ENCODE measurements at regions not wholly inside any gene's neighbourhood (a gene's known extent, or its start where the extent isn't known, plus 50 kb on each side); places are given as distances from the start of the nearest gene placed in this dataset.

GRCh38 chr15:36403351-36403750, 176.1 kb upstream of the CDIN1 start:
- H3K4me2 ChIP-seq: no peak overlapping the region
- no peak overlapping the region for H3K4me3 ChIP-seq (IDR thresholded peaks at IDR 0.05; ENCODE audit: insufficient read depth, low read depth, low read length)
- H3K79me2 ChIP-seq (ENCODE audit: insufficient read depth, low read depth): no peaks in the 10 kb centered on the region
- TF ChIP-seq, protein P1, sequence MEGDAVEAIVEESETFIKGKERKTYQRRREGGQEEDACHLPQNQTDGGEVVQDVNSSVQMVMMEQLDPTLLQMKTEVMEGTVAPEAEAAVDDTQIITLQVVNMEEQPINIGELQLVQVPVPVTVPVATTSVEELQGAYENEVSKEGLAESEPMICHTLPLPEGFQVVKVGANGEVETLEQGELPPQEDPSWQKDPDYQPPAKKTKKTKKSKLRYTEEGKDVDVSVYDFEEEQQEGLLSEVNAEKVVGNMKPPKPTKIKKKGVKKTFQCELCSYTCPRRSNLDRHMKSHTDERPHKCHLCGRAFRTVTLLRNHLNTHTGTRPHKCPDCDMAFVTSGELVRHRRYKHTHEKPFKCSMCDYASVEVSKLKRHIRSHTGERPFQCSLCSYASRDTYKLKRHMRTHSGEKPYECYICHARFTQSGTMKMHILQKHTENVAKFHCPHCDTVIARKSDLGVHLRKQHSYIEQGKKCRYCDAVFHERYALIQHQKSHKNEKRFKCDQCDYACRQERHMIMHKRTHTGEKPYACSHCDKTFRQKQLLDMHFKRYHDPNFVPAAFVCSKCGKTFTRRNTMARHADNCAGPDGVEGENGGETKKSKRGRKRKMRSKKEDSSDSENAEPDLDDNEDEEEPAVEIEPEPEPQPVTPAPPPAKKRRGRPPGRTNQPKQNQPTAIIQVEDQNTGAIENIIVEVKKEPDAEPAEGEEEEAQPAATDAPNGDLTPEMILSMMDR (conservative IDR thresholded peaks at IDR 0.05; ENCODE audit: low read depth, low read length): no peak
- no peaks in the 10 kb centered on the region for H3K4me1 ChIP-seq (ENCODE audit: low read depth, poor library complexity, severe bottlenecking)
- H3K27me3 ChIP-seq (ENCODE audit: insufficient read depth, low read depth): no peaks in the 10 kb centered on the region
- H3K27ac ChIP-seq: no peak overlapping the region
- no peaks in the 10 kb centered on the region for H3K36me3 ChIP-seq (ENCODE audit: insufficient read depth)
- no peak overlapping the region for H2AFZ ChIP-seq (ENCODE audit: low read depth)
- no peaks in the 10 kb centered on the region for H4K20me1 ChIP-seq (ENCODE audit: insufficient read depth)
- H3K9ac ChIP-seq: no peak overlapping the region

DNA sequence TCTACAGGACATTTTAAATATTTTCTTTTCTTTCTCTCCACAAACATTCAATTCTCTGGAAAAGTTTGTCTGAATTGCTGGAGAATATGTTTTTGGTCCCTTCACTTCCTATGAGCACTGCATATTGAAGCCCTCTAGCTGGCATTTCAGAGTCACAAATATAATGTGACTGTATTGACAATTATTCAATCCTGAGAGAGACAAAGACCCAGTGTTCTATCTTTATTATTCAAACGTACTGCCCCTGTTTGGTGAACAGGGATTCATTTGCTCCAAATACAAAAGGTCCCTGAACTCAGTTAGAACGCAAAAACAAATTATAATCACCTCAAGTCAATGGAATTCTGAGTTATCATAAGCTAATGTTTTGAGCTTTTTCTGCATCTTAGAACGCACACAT, 173.1 kb upstream of the CDIN1 start:
- H3K27me3 ChIP-seq (ENCODE audit: insufficient read depth, low read depth): no peaks in the 10 kb centered on the region
- no peaks in the 10 kb centered on the region for H3K4me1 ChIP-seq (ENCODE audit: low read depth, poor library complexity, severe bottlenecking)
- H3K27ac ChIP-seq: peak overlapping the region; percentile 14; the same call in 1 of the 2 replicates
- no peak overlapping the region for H3K4me3 ChIP-seq (IDR thresholded peaks at IDR 0.05; ENCODE audit: insufficient read depth, low read depth, low read length)
- no peak overlapping the region for H3K9ac ChIP-seq
- no peak overlapping the region for H3K4me2 ChIP-seq
- no peaks in the 10 kb centered on the region for H4K20me1 ChIP-seq (ENCODE audit: insufficient read depth)
- no peak overlapping the region for H2AFZ ChIP-seq (ENCODE audit: low read depth)
- no peaks in the 10 kb centered on the region for H3K36me3 ChIP-seq (ENCODE audit: insufficient read depth)
- H3K79me2 ChIP-seq (ENCODE audit: insufficient read depth, low read depth): no peaks in the 10 kb centered on the region
- TF ChIP-seq, protein P1 (conservative IDR thresholded peaks at IDR 0.05; ENCODE audit: low read depth, low read length): no peak

GRCh38 chr15:36406911-36407310, 172.5 kb upstream of the CDIN1 start:
- Histone ChIP-seq H3K4me2 (no peak overlapping the region), H2AFZ (ENCODE audit: low read depth) (no peak overlapping the region), H3K79me2 (ENCODE audit: insufficient read depth, low read depth) (no peaks in the 10 kb centered on the region), H3K4me3 (IDR thresholded peaks at IDR 0.05; ENCODE audit: insufficient read depth, low read depth, low read length) (no peak overlapping the region), H3K9ac (no peak overlapping the region), H3K4me1 (ENCODE audit: low read depth, poor library complexity, severe bottlenecking) (no peaks in the 10 kb centered on the region), H3K27me3 (ENCODE audit: insufficient read depth, low read depth) (no peaks in the 10 kb centered on the region), H3K27ac (peak overlapping the region; percentile 14; the same call in 1 of the 2 replicates), H4K20me1 (ENCODE audit: insufficient read depth) (no peaks in the 10 kb centered on the region), H3K36me3 (ENCODE audit: insufficient read depth) (no peaks in the 10 kb centered on the region)
- TF ChIP-seq, protein P1 (conservative IDR thresholded peaks at IDR 0.05; ENCODE audit: low read depth, low read length): no peak

DNA sequence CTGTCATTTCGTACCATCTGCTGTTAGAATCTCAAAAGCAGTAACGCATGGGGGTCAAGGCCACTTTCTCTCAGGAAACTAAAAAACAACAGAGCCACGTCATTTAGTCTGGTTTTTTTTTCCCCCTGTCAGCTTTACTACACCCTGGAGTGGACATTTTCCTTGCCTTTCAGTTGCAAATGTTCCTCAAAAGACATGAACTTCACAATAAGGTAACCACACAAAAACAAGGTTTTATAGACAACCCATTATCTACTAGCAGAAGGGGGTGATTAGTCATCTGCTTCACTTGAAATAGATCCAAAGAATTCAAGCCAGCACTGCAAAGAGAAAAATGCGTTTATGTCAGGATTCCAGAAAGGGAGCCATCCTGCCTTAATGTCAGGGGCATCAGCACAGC, 171.8 kb upstream of the CDIN1 start:
- Histone ChIP-seq H3K27ac (no peak overlapping the region), H4K20me1 (ENCODE audit: insufficient read depth) (no peaks in the 10 kb centered on the region), H3K4me3 (IDR thresholded peaks at IDR 0.05; ENCODE audit: insufficient read depth, low read depth, low read length) (no peak overlapping the region), H3K4me2 (no peak overlapping the region), H3K79me2 (ENCODE audit: insufficient read depth, low read depth) (no peaks in the 10 kb centered on the region), H3K27me3 (ENCODE audit: insufficient read depth, low read depth) (no peaks in the 10 kb centered on the region), H3K9ac (no peak overlapping the region), H3K36me3 (ENCODE audit: insufficient read depth) (no peaks in the 10 kb centered on the region), H3K4me1 (ENCODE audit: low read depth, poor library complexity, severe bottlenecking) (no peaks in the 10 kb centered on the region), H2AFZ (ENCODE audit: low read depth) (no peak overlapping the region)
- TF ChIP-seq, protein P1 (conservative IDR thresholded peaks at IDR 0.05; ENCODE audit: low read depth, low read length): no peak

Data from KMS-11 (cell line).